GM19240 (cell line): ENCODE measurements at regions not wholly inside any gene's neighbourhood (a gene's known extent, or its start where the extent isn't known, plus 50 kb on each side); places are given as distances from the start of the nearest gene placed in this dataset.
"Not testable (repeated sequence)": the region's sequence is repeated elsewhere in the genome, so short reads cannot be mapped to it uniquely, and the experiment has no call there.

Experiments
- DNase-seq: peaks from one replicate; pipeline ENCODE4 v3.0.0; 2011; ENCODE audit warnings: low spot score; ENCODE audit not compliant: insufficient read length

GRCh38 chr2:12871694-12872315, 155.1 kb downstream of the TRIB2 start:
- no peak for DNase-seq

GRCh38 chr2:12877761-12878160, 161.0 kb downstream of the TRIB2 start:
- no peak for DNase-seq

- DNase-seq = no peak
Measured at GRCh38 chr2:12879649-12880048, 162.9 kb downstream of the TRIB2 start.

GRCh38 chr2:12881952-12882351, 165.2 kb downstream of the TRIB2 start:
- no peak for DNase-seq

- DNase-seq = no peak
Measured at GRCh38 chr2:12882393-12882792, 165.7 kb downstream of the TRIB2 start.

- DNase-seq = no peak
Measured at GRCh38 chr2:12883906-12884305, 167.2 kb downstream of the TRIB2 start.

GRCh38 chr2:12884713-12885282, 168.1 kb downstream of the TRIB2 start:
- no peak for DNase-seq

GRCh38 chr2:12890066-12890465, 173.3 kb downstream of the TRIB2 start:
- no peak for DNase-seq

- DNase-seq = no peak
Measured at GRCh38 chr2:12890481-12890991, 173.8 kb downstream of the TRIB2 start.

- DNase-seq = no peak
Measured at GRCh38 chr2:12895017-12895416, 178.3 kb downstream of the TRIB2 start.

GRCh38 chr2:12896318-12896982, 179.7 kb downstream of the TRIB2 start:
- no peak for DNase-seq

GRCh38 chr2:12897181-12897580, 180.4 kb downstream of the TRIB2 start:
- no peak for DNase-seq

- no peak for DNase-seq
Measured at GRCh38 chr2:12903272-12903671, 186.5 kb downstream of the TRIB2 start.

- no peak for DNase-seq
Measured at GRCh38 chr2:12910431-12910830, 193.7 kb downstream of the TRIB2 start.

GRCh38 chr2:12915787-12916186, 199.1 kb downstream of the TRIB2 start:
- DNase-seq = no peak

- no peak for DNase-seq
Measured at GRCh38 chr2:12918138-12918834, 201.6 kb downstream of the TRIB2 start.

- no peak for DNase-seq
Measured at GRCh38 chr2:12918835-12919445, 202.2 kb downstream of the TRIB2 start.

- no peak for DNase-seq
Measured at GRCh38 chr2:12921321-12921720, 204.6 kb downstream of the TRIB2 start.

GRCh38 chr2:12923907-12924610, 207.3 kb downstream of the TRIB2 start:
- no peak for DNase-seq

GRCh38 chr2:12926641-12927040, 209.9 kb downstream of the TRIB2 start:
- not testable (repeated sequence) for DNase-seq

GRCh38 chr2:12928197-12928774, 211.6 kb downstream of the TRIB2 start:
- DNase-seq = no peak
